HG03571 (cell line): ENCODE measurements at regions not wholly inside any gene's neighbourhood (a gene's known extent, or its start where the extent isn't known, plus 50 kb on each side); places are given as distances from the start of the nearest gene placed in this dataset.
A peak's percentile ranks its signal among the peaks of the same experiment; 100 is the strongest.

ENCODE experiments used
- ATAC-seq: cut with Tn5 transposase; IDR thresholded peaks from one replicate; pipeline ENCODE4 v1.9.1; 2021; ENCODE audit not compliant: unreplicated experiment

GRCh38 chr2:12161085-12161484 lies 414.7 kb downstream of the LPIN1 start:
- no peak for ATAC-seq

GRCh38 chr2:12162269-12163247 lies 416.1 kb downstream of the LPIN1 start:
- no peak for ATAC-seq

- ATAC-seq = no peak
Observed at GRCh38 chr2:12163866-12164265, 417.4 kb downstream of the LPIN1 start.

GRCh38 chr2:12164689-12165088 lies 418.3 kb downstream of the LPIN1 start:
- no peak for ATAC-seq

- ATAC-seq = no peak
Observed at GRCh38 chr2:12167525-12168317, 421.3 kb downstream of the LPIN1 start.

GRCh38 chr2:12168354-12168753 lies 421.9 kb downstream of the LPIN1 start:
- ATAC-seq = no peak

- ATAC-seq = no peak
Observed at GRCh38 chr2:12168791-12169388, 422.5 kb downstream of the LPIN1 start.

GRCh38 chr2:12169721-12170120 lies 423.3 kb downstream of the LPIN1 start:
- no peak for ATAC-seq

GRCh38 chr2:12170121-12170520 lies 423.7 kb downstream of the LPIN1 start:
- ATAC-seq = no peak

- ATAC-seq = no peak
Observed at GRCh38 chr2:12173271-12173942, 427.0 kb downstream of the LPIN1 start.

- ATAC-seq = no peak
Observed at GRCh38 chr2:12173943-12174340, 427.5 kb downstream of the LPIN1 start.

GRCh38 chr2:12175323-12175722 lies 428.9 kb downstream of the LPIN1 start:
- ATAC-seq = no peak

GRCh38 chr2:12176623-12177454 lies 430.4 kb downstream of the LPIN1 start:
- ATAC-seq = no peak

- ATAC-seq = peak; percentile 86
Observed at GRCh38 chr2:12177455-12178288, 431.2 kb downstream of the LPIN1 start.

GRCh38 chr2:12178289-12179080 lies 432.1 kb downstream of the LPIN1 start:
- no peak for ATAC-seq

GRCh38 chr2:12180031-12180430 lies 433.6 kb downstream of the LPIN1 start:
- no peak for ATAC-seq

- ATAC-seq = no peak
Observed at GRCh38 chr2:12183032-12183645, 436.7 kb downstream of the LPIN1 start.

GRCh38 chr2:12192762-12193161 lies 446.3 kb downstream of the LPIN1 start:
- no peak for ATAC-seq
